ENCODE measurements at regions not wholly inside any gene's neighbourhood (a gene's known extent, or its start where the extent isn't known, plus 50 kb on each side); places are given as distances from the start of the nearest gene placed in this dataset.

DNA sequence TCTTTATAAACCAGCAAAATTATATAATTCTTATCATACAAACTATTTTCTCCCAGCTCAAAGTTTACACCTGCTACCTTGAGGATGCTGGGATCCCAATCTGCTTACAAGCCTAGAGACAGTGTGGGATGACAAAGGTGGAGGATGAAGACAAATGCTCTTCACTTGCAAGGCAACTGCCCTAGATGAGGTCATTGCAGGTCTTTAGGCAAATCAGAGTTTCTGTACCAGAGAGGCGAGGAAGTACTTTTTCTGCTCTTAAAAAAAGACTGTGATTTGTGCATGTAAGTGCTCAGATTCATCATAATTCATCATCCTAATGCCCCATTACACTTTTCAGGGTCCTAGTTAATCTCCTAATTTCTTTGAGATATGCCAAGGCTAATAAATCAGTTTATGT lies 376.1 kb downstream of the ZPLD1 start:
- TF ChIP-seq, protein P1, sequence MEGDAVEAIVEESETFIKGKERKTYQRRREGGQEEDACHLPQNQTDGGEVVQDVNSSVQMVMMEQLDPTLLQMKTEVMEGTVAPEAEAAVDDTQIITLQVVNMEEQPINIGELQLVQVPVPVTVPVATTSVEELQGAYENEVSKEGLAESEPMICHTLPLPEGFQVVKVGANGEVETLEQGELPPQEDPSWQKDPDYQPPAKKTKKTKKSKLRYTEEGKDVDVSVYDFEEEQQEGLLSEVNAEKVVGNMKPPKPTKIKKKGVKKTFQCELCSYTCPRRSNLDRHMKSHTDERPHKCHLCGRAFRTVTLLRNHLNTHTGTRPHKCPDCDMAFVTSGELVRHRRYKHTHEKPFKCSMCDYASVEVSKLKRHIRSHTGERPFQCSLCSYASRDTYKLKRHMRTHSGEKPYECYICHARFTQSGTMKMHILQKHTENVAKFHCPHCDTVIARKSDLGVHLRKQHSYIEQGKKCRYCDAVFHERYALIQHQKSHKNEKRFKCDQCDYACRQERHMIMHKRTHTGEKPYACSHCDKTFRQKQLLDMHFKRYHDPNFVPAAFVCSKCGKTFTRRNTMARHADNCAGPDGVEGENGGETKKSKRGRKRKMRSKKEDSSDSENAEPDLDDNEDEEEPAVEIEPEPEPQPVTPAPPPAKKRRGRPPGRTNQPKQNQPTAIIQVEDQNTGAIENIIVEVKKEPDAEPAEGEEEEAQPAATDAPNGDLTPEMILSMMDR (IDR thresholded peaks at IDR 0.05) = no peak
- TF ChIP-seq POLR2A (IDR thresholded peaks at IDR 0.05) (no peak), POLR2AphosphoS5 (IDR thresholded peaks at IDR 0.05; ENCODE audit: insufficient read depth in 1 of 2, low read depth in 1 of 2) (no peak)
